Forelimb muscle (tissue), 1 donor: ENCODE measurements at regions not wholly inside any gene's neighbourhood (a gene's known extent, or its start where the extent isn't known, plus 50 kb on each side); places are given as distances from the start of the nearest gene placed in this dataset.
"Not testable (repeated sequence)": the region's sequence is repeated elsewhere in the genome, so short reads cannot be mapped to it uniquely, and the experiment has no call there.

Source experiments
- DNase-seq: peaks from one replicate; pipeline ENCODE4 v3.0.0-alpha.2; 2013; ENCODE audit warnings: low read depth

DNA sequence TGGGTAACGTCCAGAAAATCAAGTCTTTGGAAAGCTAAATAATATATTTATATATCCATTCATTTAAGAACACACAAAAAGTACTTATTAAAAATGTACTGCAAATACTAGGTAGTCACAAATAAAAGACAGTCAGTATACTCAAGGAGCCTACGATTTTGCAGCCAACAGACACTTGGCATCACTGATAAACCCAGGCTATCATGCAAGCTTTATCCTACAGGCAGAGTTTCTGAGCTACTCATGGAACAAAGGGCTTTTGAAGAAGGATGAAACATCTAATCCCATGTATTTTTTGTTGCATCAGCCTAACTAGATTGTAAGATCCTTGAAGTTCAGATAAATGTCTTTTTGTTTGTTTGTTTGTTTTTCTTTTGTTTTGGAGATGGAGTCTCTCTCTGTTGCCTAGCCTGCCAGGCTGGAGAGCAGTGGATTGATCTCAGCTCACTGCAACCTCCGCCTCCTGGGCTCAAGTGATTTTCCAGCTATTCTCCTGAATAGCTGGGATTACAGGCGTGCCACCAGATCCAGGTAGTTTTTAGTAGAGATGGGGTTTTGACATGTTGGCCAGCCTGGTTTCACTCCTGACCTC is 319.4 kb upstream of the MDFIC2 start:
- DNase-seq: no peak

- no peak for DNase-seq
These were observed 309.0 kb upstream of the MDFIC2 start for GRCh38 chr3:70621451-70621850.

- DNase-seq: no peak
These were observed 308.5 kb upstream of the MDFIC2 start for GRCh38 chr3:70620956-70621355.

- no peak for DNase-seq
These were observed 307.9 kb upstream of the MDFIC2 start for GRCh38 chr3:70620367-70620766.

- no peak for DNase-seq
These were observed 305.7 kb upstream of the MDFIC2 start for GRCh38 chr3:70618151-70618550.

DNA sequence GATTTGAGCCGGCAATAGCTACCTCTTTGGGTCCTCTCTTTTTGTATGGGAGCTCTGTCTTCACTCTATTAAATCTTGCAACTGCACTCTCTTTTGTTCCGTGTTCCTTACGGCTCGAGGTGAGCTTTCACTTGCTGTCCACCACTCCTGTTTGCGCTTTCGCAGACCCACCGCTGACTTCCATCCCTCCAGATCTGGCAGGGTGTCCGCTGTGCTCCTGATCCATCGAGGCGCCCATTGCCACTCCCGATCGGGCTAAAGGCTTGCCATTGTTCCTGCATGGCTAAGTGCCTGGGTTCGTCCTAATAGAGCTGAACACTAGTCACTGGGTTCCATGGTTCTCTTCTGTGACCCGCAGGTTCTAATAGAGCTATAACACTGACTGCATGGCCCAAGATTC is 304.9 kb upstream of the MDFIC2 start:
- not testable (repeated sequence) for DNase-seq

GRCh38 chr3:70615286-70615685 is 302.8 kb upstream of the MDFIC2 start:
- no peak for DNase-seq

- DNase-seq: no peak
These were observed 301.7 kb upstream of the MDFIC2 start for GRCh38 chr3:70614111-70614510.

DNA sequence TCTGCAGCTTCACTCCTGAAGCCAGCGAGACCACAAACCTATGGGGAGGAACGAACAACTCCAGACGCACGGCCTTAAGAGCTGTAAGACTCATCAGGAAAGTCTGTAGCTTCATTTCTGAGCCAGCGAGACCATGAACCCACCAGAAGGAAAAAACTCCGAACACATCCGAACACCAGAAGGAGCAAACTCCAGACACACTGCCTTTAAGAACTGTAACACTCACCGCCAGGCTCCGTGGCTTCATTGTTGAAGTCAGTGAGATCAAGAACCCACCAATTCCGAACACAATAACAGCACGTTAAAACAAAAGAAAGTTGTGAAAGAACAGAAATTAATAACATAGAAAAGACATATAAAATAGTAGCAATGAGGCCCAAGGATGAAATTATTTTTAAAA is 300.5 kb upstream of the MDFIC2 start:
- no peak for DNase-seq

DNA sequence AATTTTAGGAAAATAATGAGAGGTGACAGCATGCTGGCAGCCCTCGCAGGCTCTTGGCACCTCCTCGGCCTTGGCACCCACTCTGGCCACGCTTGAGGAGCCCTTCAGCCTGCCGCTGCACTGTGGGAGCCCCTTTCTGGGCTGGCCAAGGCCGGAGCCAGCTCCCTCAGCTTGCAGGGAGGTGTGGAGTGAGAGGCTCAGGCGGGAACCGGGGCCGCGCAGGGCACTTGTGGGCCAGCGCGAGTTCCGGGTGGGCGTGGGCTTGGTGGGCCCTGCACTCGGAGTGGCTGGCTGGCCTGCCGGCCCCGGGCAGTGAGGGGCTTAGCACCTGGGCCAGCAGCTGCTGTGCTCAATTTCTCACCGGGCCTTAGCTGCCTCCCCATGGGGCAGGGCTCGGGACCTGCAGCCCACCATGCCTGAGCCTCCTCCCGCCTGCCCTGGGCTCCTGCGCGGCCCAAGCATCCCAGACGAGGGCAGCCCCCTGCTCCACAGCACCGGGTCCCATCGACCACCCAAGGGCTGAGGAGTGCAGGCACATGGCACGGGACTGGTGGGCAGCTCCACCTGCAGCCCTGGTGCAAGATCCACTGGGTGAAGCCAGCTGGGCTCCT is 299.3 kb upstream of the MDFIC2 start:
- not testable (repeated sequence) for DNase-seq

DNA sequence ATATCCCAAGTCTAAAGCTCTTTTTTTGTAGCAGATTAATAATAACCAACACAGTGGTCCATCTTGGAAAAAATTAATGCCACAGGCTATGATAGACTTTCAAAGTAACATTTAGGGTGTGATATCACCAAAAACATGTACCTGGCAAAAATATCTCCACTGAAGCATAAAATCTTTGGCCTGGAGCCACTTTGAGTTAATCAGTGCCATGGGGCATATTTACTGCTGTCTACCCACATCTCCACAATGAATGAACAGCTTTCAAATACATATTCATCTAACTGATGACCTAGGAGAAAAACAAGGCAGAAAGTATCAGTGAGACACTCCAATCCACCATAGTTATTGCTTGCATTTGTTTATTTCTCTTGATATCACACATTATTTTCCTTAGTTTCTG is 296.0 kb upstream of the MDFIC2 start:
- DNase-seq: no peak

- no peak for DNase-seq
These were observed 295.0 kb upstream of the MDFIC2 start for GRCh38 chr3:70607469-70607868.

- DNase-seq: no peak
These were observed 293.6 kb upstream of the MDFIC2 start for GRCh38 chr3:70606018-70606417.

DNA sequence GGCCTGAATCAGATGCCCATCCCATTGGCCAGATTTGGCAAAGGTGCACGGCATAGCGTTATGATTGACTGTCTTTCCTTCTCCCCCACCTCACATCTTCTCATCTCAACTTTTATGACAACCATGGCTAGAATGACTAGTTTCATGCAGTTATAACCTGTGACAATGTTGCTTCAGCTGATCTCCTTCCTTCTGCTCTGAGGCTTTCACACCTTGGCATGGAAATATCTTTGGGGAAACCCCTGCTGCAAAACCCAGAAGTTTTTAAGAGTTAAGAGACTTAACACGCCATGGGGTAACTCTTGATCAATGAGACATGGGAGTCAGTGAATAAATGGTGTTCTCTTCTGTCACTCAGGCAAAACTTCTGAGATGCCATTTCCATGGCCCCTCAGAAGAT is 290.7 kb upstream of the MDFIC2 start:
- DNase-seq: no peak

DNA sequence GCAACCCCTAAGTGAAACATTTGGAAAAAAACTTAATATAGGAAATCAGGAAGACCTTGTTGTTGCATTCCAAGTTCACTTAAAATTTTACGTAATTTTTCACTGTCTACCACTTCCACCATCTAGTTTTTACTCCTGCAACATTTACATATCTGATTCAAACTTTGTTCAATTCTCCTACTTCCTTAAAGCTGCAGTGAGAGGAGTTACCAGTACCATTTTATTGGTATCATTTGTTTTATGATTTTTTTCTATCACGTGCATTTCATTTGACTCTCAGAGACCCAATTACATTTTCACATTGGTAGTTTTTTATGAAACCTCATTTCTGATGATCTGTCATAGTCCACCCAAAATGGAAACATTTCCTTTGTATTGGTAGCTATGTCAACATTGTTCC is 284.9 kb upstream of the MDFIC2 start:
- DNase-seq: no peak

GRCh38 chr3:70583682-70584081 is 271.2 kb upstream of the MDFIC2 start:
- no peak for DNase-seq

- DNase-seq: no peak
These were observed 270.4 kb upstream of the MDFIC2 start for GRCh38 chr3:70582803-70583202.

- no peak for DNase-seq
These were observed 267.6 kb upstream of the MDFIC2 start for GRCh38 chr3:70580021-70580420.

GRCh38 chr3:70571696-70572095 is 259.3 kb upstream of the MDFIC2 start:
- no peak for DNase-seq

DNA sequence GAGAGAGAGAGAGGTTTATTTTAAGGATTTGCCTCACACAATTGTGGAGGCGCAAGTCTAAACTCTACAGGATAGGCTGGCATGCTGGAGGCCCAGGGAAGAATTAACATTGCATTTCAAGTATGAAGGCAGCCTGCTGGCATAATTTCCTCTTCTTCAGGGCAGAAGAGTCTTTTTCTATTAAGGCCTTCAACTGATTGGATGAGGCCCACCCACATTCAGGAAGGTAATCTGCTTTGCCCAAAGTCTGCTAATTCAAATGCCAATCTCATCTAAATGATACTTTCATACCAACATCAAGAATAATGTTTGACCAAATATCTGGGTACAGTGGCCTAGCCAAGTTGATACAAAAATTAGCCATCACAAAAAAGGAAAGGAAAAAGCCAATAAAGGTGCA is 258.1 kb upstream of the MDFIC2 start:
- DNase-seq: no peak

GRCh38 chr3:70568626-70569025 is 256.2 kb upstream of the MDFIC2 start:
- no peak for DNase-seq

DNA sequence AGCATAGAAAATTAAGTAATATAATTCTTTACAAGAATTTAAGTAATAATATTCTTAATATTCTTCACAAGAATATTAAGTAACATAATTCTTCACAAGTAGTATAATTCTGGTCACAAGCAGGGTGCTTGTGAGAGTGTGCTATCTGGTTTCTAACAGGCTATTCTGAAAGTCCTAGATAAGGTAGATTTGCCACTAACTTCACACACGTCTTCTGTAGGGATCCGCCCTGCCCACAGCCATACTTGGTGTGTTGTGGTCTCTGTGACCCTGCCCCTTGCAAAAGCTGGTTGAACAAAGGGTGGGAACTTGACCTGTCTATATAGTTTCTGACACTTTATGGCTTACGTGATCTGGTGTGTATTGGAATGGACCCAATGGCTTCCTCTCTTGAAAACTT is 253.4 kb upstream of the MDFIC2 start:
- DNase-seq: no peak

DNA sequence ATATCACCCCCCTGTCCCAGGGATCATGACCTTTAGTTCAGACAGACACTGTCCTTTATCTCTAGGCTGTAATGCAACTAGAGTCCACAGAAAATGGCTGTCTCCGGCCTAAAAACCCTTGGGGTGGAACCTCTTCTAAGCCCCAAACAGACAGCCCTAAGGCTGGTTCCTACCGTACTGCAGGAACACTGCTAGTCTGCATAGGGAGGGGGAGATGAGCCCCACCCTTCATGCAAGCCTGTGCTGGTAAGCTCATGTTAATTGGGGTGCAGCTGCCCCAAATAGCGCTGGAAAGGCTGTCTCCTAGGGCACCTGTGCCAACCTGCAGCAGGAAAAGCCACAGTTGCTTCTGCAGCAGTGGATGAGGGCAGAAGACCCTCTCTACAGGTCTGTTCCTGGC is 252.1 kb upstream of the MDFIC2 start:
- DNase-seq: no peak

- no peak for DNase-seq
These were observed 249.4 kb upstream of the MDFIC2 start for GRCh38 chr3:70561796-70562195.
